GM12892 (cell line): ENCODE measurements at regions not wholly inside any gene's neighbourhood (a gene's known extent, or its start where the extent isn't known, plus 50 kb on each side); places are given as distances from the start of the nearest gene placed in this dataset.

Experiments
- POLR2AphosphoS5 ChIP-seq: IDR thresholded peaks from 2 replicates; pipeline ENCODE4 v1.6.1; 2011; ENCODE audit warnings: low read depth, low read length, control low read depth
- TAF1 ChIP-seq: IDR thresholded peaks from 2 replicates; pipeline ENCODE4 v1.6.1; 2011; ENCODE audit warnings: low read depth, mild to moderate bottlenecking, control low read depth, low read length, borderline replicate concordance

DNA sequence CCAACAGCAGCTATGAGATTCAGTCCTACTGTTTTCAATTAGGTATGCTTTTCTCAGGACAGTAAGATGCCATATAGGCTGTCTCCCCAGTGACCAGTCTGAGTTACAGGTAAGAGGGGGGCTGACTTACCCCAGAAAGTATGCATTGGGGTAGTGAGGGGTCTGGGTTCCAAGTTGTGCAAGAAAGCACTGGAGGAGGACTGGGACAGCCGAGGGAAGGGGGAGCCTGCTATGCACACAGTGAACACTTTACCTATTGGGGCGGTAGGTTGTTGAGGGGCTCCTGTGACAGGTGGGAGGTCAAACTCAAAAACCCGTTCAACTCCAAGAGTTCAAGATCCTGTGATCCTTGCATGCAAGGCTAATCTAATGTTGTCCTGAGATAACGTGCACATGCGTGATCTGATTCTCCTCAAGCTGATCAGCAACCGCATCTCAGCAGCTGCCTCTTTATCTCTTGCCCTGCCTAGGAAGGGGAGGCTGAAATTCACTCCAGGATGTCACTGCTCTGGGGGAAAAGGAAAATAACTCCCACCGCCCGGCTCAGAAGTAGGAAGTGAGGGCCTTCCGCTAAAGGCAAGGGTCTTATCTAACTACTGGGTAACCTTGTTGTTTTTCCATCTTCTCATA, 108.8 kb upstream of the KIT start:
- TF ChIP-seq POLR2AphosphoS5: no peak
- TF ChIP-seq TAF1: no peak
